ENCODE measurements at regions not wholly inside any gene's neighbourhood (a gene's known extent, or its start where the extent isn't known, plus 50 kb on each side); places are given as distances from the start of the nearest gene placed in this dataset.

- no peaks in the 10 kb centered on the region for H3K79me2 ChIP-seq (ENCODE audit: insufficient read depth)
- peaks cover 10% of the 10 kb centered on the region for H3K4me1 ChIP-seq (ENCODE audit: insufficient read depth)
- TF ChIP-seq EZH2 (IDR thresholded peaks at IDR 0.05; ENCODE audit: insufficient read depth, poor library complexity, severe bottlenecking) (no peak), EZH2phosphoT487 (IDR thresholded peaks at IDR 0.05; ENCODE audit: insufficient read depth, low read depth) (no peak)
- H3K27me3 ChIP-seq (replicated peaks; ENCODE audit: insufficient read depth), result no peaks in the 10 kb centered on the region
- H2AFZ ChIP-seq, result peak overlapping the region; percentile 80
- no peaks in the 10 kb centered on the region for H3K36me3 ChIP-seq (ENCODE audit: low read depth)
- H3K27ac ChIP-seq, result no peak overlapping the region
- no peak for DNase-seq
- 15 to 16% methylated on average over 10 of the region's 10 CpGs for WGBS, 2 experiments (ENCODE audit: low coverage in 1 of 2, low lambda C conversion rate in 2 of 2, missing lambda C conversion rate in 2 of 2)
- no peaks in the 10 kb centered on the region for H4K20me1 ChIP-seq (ENCODE audit: insufficient read depth)
- no peak overlapping the region for H3K4me2 ChIP-seq (ENCODE audit: unreplicated experiment)
- 0 out of 2 replicates have a peak, but pooled peaks cover 3% of the 10 kb centered on the region for H3F3A ChIP-seq (ENCODE audit: insufficient read depth)
- in situ Hi-C loops (cut with MboI), result loop anchor here (5.0 to 25.0 kb wide), 2 partner anchors 77 to 377 kb away; no protein-coding TSS in a partner anchor
- H3K9me2 ChIP-seq (ENCODE audit: insufficient read depth), result no peaks in the 10 kb centered on the region
- H3K9ac ChIP-seq, result no peak overlapping the region
- no peaks in the 10 kb centered on the region for H3K9me3 ChIP-seq (ENCODE audit: low read depth)
- H3K4me3 ChIP-seq, result 0 out of 2 replicates have a peak overlapping the region, but pooled peaks have one; percentile 82
Observed at GRCh38 chr1:54489627-54490250, 58.3 kb upstream of the ACOT11 start.

DNA sequence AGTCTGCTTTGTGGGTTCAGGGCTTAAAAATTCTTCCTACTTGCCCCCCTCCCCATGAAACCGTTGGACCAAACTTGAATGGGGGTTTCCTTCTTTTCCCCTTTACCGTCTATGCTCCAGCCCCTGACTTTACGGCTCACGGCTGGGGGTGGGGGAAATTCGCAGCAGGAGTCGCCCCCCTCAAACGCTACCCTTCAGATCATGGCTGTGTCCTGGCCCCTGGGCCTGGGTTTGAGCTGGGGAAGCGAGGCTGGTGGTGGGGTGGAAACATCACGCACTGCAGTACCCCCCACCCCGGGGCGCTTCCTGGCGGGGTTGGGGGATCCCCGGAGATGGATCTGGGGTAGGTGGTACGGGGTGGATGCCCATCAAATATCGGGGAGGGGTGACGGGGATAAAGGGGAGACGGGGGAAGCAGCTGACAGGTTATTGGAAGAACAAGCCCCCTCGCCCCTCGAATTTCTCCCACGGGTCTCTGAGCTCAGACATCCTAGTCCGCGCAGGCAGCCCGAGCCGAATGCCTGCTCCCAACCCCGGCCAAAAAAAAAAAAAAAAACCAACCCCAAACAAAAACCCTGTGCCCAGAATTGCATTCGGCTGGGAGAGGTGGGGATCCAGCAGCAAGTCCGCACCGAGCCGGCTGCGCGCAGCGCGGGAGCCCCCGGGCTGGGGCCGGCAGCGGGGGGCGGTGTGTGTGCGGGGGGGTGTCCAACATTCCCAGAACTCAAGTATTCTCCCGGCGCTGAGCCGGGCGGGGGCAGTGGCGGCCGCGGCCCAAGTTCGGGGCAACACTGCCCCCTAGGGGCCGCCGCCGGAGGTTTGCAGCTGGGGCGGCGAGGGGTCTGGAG, 59.0 kb upstream of the ACOT11 start:
- no peaks in the 10 kb centered on the region for H4K20me1 ChIP-seq (ENCODE audit: insufficient read depth)
- in situ Hi-C loops (cut with MboI), result loop anchor here (5.0 to 25.0 kb wide), 2 partner anchors 77 to 377 kb away; no protein-coding TSS in a partner anchor
- TF ChIP-seq EZH2 (IDR thresholded peaks at IDR 0.05; ENCODE audit: insufficient read depth, poor library complexity, severe bottlenecking) (no peak), EZH2phosphoT487 (IDR thresholded peaks at IDR 0.05; ENCODE audit: insufficient read depth, low read depth) (no peak)

GRCh38 chr1:54488065-54488750, 59.8 kb upstream of the ACOT11 start:
- H3K4me1 ChIP-seq (ENCODE audit: insufficient read depth), result peaks cover 10% of the 10 kb centered on the region
- no peaks in the 10 kb centered on the region for H3K9me2 ChIP-seq (ENCODE audit: insufficient read depth)
- peak overlapping the region; percentile 87 for H3K9ac ChIP-seq
- H3K79me2 ChIP-seq (ENCODE audit: insufficient read depth), result no peaks in the 10 kb centered on the region
- peak overlapping the region; percentile 84 for H3K4me2 ChIP-seq (ENCODE audit: unreplicated experiment)
- no peak for TF ChIP-seq EZH2phosphoT487 (IDR thresholded peaks at IDR 0.05; ENCODE audit: insufficient read depth, low read depth)
- no peak for TF ChIP-seq EZH2 (IDR thresholded peaks at IDR 0.05; ENCODE audit: insufficient read depth, poor library complexity, severe bottlenecking)
- in situ Hi-C loops (cut with MboI), result loop anchor here (5.0 to 25.0 kb wide), 2 partner anchors 76 to 376 kb away; no protein-coding TSS in a partner anchor
- no peaks in the 10 kb centered on the region for H4K20me1 ChIP-seq (ENCODE audit: insufficient read depth)
- H3K27me3 ChIP-seq (replicated peaks; ENCODE audit: insufficient read depth), result no peaks in the 10 kb centered on the region
- H3K9me3 ChIP-seq (ENCODE audit: low read depth), result no peaks in the 10 kb centered on the region
- peak overlapping the region; percentile 90 for H2AFZ ChIP-seq
- peak overlapping the region; percentile 78 for H3K27ac ChIP-seq
- H3F3A ChIP-seq (ENCODE audit: insufficient read depth), result 0 out of 2 replicates have a peak, but pooled peaks cover 3% of the 10 kb centered on the region
- WGBS, 2 experiments (ENCODE audit: low coverage in 1 of 2, low lambda C conversion rate in 2 of 2, missing lambda C conversion rate in 2 of 2), result 0% methylated on average over 21 to 31 of the region's 62 CpGs
- peak overlapping the region; percentile 82 for H3K4me3 ChIP-seq
- peak; percentile 95 for DNase-seq
- H3K36me3 ChIP-seq (ENCODE audit: low read depth), result no peaks in the 10 kb centered on the region

More for the DNA sequence above, 59.0 kb upstream of the ACOT11 start:
- H2AFZ ChIP-seq, result peak overlapping the region; percentile 80
- H3K9ac ChIP-seq, result peak overlapping the region; percentile 87
- peak overlapping the region; percentile 82 for H3K4me3 ChIP-seq
- peak overlapping the region; percentile 78 for H3K27ac ChIP-seq
- no peaks in the 10 kb centered on the region for H3K36me3 ChIP-seq (ENCODE audit: low read depth)
- DNase-seq, result peak; percentile 86
- no peaks in the 10 kb centered on the region for H3K9me3 ChIP-seq (ENCODE audit: low read depth)
- H3K9me2 ChIP-seq (ENCODE audit: insufficient read depth), result no peaks in the 10 kb centered on the region
- H3K27me3 ChIP-seq (replicated peaks; ENCODE audit: insufficient read depth), result no peaks in the 10 kb centered on the region
- H3K4me1 ChIP-seq (ENCODE audit: insufficient read depth), result peaks cover 10% of the 10 kb centered on the region
- 1 to 2% methylated on average over 36 to 50 of the region's 51 CpGs for WGBS, 2 experiments (ENCODE audit: low coverage in 1 of 2, low lambda C conversion rate in 2 of 2, missing lambda C conversion rate in 2 of 2)
- 0 out of 2 replicates have a peak, but pooled peaks cover 3% of the 10 kb centered on the region for H3F3A ChIP-seq (ENCODE audit: insufficient read depth)
- no peaks in the 10 kb centered on the region for H3K79me2 ChIP-seq (ENCODE audit: insufficient read depth)
- H3K4me2 ChIP-seq (ENCODE audit: unreplicated experiment), result peak overlapping the region; percentile 84

DNA sequence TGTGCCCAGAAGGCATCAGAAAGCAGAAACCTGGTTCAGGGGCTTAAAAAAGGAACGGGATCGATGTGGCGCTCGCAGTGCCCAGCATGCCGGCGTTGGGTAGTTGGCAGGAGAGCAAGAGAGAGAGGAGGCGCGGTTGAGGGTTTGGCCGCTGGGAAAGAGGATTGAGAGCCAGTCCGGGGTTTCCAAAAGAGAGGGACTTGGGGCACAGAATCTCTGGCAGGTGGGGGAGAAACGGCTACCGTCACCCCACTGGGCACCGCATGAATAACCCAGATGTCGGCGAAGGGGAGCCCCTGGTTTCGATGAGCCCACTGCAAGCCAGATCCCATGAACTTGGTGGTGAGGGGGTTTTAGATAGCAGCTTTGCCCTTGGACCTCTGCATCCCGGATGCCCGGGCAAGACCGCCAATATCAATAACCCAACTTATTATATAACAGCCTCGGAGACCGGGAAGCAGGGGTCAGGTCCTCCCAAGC, 60.4 kb upstream of the ACOT11 start:
- peak; percentile 60 for DNase-seq
- Histone ChIP-seq H3K9ac (peak overlapping the region; percentile 87), H3K36me3 (ENCODE audit: low read depth) (no peaks in the 10 kb centered on the region), H3K27ac (peak overlapping the region; percentile 78), H3K79me2 (ENCODE audit: insufficient read depth) (no peaks in the 10 kb centered on the region), H3K4me1 (ENCODE audit: insufficient read depth) (peaks cover 10% of the 10 kb centered on the region), H4K20me1 (ENCODE audit: insufficient read depth) (no peaks in the 10 kb centered on the region), H3K27me3 (replicated peaks; ENCODE audit: insufficient read depth) (no peaks in the 10 kb centered on the region), H2AFZ (peak overlapping the region; percentile 90), H3K9me2 (ENCODE audit: insufficient read depth) (no peaks in the 10 kb centered on the region), H3K4me2 (ENCODE audit: unreplicated experiment) (peak overlapping the region; percentile 84), H3F3A (ENCODE audit: insufficient read depth) (0 out of 2 replicates have a peak, but pooled peaks cover 3% of the 10 kb centered on the region), H3K9me3 (ENCODE audit: low read depth) (no peaks in the 10 kb centered on the region), H3K4me3 (peak overlapping the region; percentile 82)
- 4% methylated on average over 21 of the region's 21 CpGs for WGBS, 2 experiments (ENCODE audit: low coverage in 1 of 2, low lambda C conversion rate in 2 of 2, missing lambda C conversion rate in 2 of 2)
- in situ Hi-C loops (cut with MboI), result loop anchor here (5.0 to 25.0 kb wide), 2 partner anchors 75 to 375 kb away; no protein-coding TSS in a partner anchor
- no peak for TF ChIP-seq EZH2 (IDR thresholded peaks at IDR 0.05; ENCODE audit: insufficient read depth, poor library complexity, severe bottlenecking)

Measured in GM23248 (cell line).